IMR-90 (cell line): ENCODE measurements at regions not wholly inside any gene's neighbourhood (a gene's known extent, or its start where the extent isn't known, plus 50 kb on each side); places are given as distances from the start of the nearest gene placed in this dataset.

Experiments used
- ATAC-seq: fragments of 200-7000 bp; cut with Tn5 transposase; 2 replicates; pipeline ENCODE4 v1.9.1; 2020; ENCODE audit warnings: low read depth, mild to moderate bottlenecking, moderate library complexity
- BruUV-seq: library from RNA; stranded (reverse); fragments of 400-500 nt; replicated peaks from 2 replicates; lab custom pipeline; 2021; lab: Mats Ljungman, UMichigan
- CTCF ChIA-PET: fragments of 300-600 bp; formaldehyde crosslinking; extraction: SDS; loops from one replicate; lab custom pipeline; 2021; ENCODE audit warnings: antibody characterized with exemption; lab: Yijun Ruan, JAX
- POLR2A ChIA-PET: fragments of 300-600 bp; sonication (Branson Sonifier 250); formaldehyde crosslinking; loops from one replicate; lab custom pipeline; 2022; ENCODE audit warnings: antibody characterized with exemption; ENCODE audit not compliant: unreplicated experiment; lab: Charles Lee
- DNase-seq: peaks from one replicate; pipeline ENCODE4 v3.0.0; 2013
- H2AFZ ChIP-seq: replicated peaks from 2 replicates; pipeline ENCODE3; 2013; ENCODE audit warnings: low read length, mild to moderate bottlenecking; ENCODE audit not compliant: poor library complexity
- H2AK5ac ChIP-seq: 2 replicates; pipeline ENCODE4 v1.6.1; 2013; ENCODE audit warnings: low read depth, low read length, inconsistent platforms
- H2AK9ac ChIP-seq: replicated peaks from 2 replicates; pipeline ENCODE3; 2013; ENCODE audit warnings: mild to moderate bottlenecking, low read depth, low read length, moderate library complexity; ENCODE audit not compliant: poor library complexity
- H2BK120ac ChIP-seq: 2 replicates; pipeline ENCODE4 v1.6.1; 2013; ENCODE audit warnings: low read depth, low read length, inconsistent platforms
- H2BK15ac ChIP-seq: 3 replicates; pipeline ENCODE4 v1.6.1; 2013; ENCODE audit warnings: low read depth, low read length, inconsistent platforms
- H2BK20ac ChIP-seq: 2 replicates; pipeline ENCODE4 v1.6.1; 2013; ENCODE audit warnings: low read depth, mild to moderate bottlenecking, inconsistent platforms, low read length, moderate library complexity
- H2BK5ac ChIP-seq: 2 replicates; pipeline ENCODE4 v1.6.1; 2013; ENCODE audit warnings: mild to moderate bottlenecking, low read depth, low read length, inconsistent platforms; ENCODE audit not compliant: poor library complexity, severe bottlenecking
- H3K14ac ChIP-seq: replicated peaks from 2 replicates; pipeline ENCODE4 v1.6.1; 2013; ENCODE audit warnings: low read depth, low read length, inconsistent platforms
- H3K18ac ChIP-seq: 2 replicates; pipeline ENCODE4 v1.6.1; 2013; ENCODE audit warnings: low read depth, low read length, control low read depth
- H3K23ac ChIP-seq: 2 replicates; pipeline ENCODE4 v1.6.1; 2013; ENCODE audit warnings: low read depth, low read length, inconsistent platforms
- H3K27ac ChIP-seq: 2 replicates; pipeline ENCODE4 v1.5.1; 2013; ENCODE audit warnings: mild to moderate bottlenecking, control low read depth, low read length; ENCODE audit not compliant: insufficient read depth
- H3K27me3 ChIP-seq: 2 replicates; pipeline ENCODE4 v1.6.1; 2013; ENCODE audit warnings: low read length; ENCODE audit not compliant: control insufficient read depth, insufficient read depth
- H3K36me3 ChIP-seq: 2 replicates; pipeline ENCODE4 v1.6.1; 2013; ENCODE audit warnings: low read length, mixed read lengths; ENCODE audit not compliant: control insufficient read depth, insufficient read depth
- H3K4ac ChIP-seq: 2 replicates; pipeline ENCODE4 v1.6.1; 2013; ENCODE audit warnings: low read depth, low read length, inconsistent platforms
- H3K4me1 ChIP-seq: 2 replicates; pipeline ENCODE4 v1.6.1; 2013; ENCODE audit warnings: low read length, mixed read lengths; ENCODE audit not compliant: control insufficient read depth, insufficient read depth
- H3K4me2 ChIP-seq: 2 replicates; pipeline ENCODE4 v1.6.1; 2013; ENCODE audit warnings: low read depth, mild to moderate bottlenecking, control low read depth, low read length, moderate library complexity
- H3K4me3 ChIP-seq: 2 replicates; pipeline ENCODE4 v1.5.1; 2013; ENCODE audit warnings: low read depth, mild to moderate bottlenecking, control low read depth, low read length, moderate library complexity; ENCODE audit not compliant: insufficient read depth
- H3K56ac ChIP-seq: 2 replicates; pipeline ENCODE4 v1.6.1; 2013; ENCODE audit warnings: low read length, inconsistent platforms; ENCODE audit not compliant: insufficient read depth; ENCODE audit errors: extremely low read depth
- H3K79me1 ChIP-seq, 2 experiments: 2 replicates each; pipeline ENCODE4 v1.6.1; 2013; ENCODE audit warnings: low read length in 2 of 2, inconsistent platforms in 1 of 2, low read depth in 1 of 2
- H3K9ac ChIP-seq: 2 replicates; pipeline ENCODE4 v1.6.1; 2013; ENCODE audit warnings: low read depth, low read length, control low read depth
- H3K9me1 ChIP-seq: 2 replicates; pipeline ENCODE4 v1.6.1; 2013; ENCODE audit warnings: low read length, inconsistent platforms; ENCODE audit not compliant: insufficient read depth
- H3K9me3 ChIP-seq: 2 replicates; pipeline ENCODE4 v1.6.1; 2013; ENCODE audit warnings: low read length; ENCODE audit not compliant: control insufficient read depth, insufficient read depth
- H4K20me1 ChIP-seq: 2 replicates; pipeline ENCODE4 v1.6.1; 2013; ENCODE audit warnings: low read length, inconsistent platforms; ENCODE audit not compliant: insufficient read depth
- H4K5ac ChIP-seq: 2 replicates; pipeline ENCODE4 v1.6.1; 2013; ENCODE audit warnings: mild to moderate bottlenecking, low read depth, low read length, control low read depth
- H4K8ac ChIP-seq, 2 experiments: 2 replicates each; pipeline ENCODE4 v1.6.1; 2013; ENCODE audit warnings: low read depth in 2 of 2, low read length in 2 of 2, control low read depth in 1 of 2, inconsistent platforms in 1 of 2
- H4K91ac ChIP-seq: 2 replicates; pipeline ENCODE4 v1.6.1; 2013; ENCODE audit warnings: low read depth, low read length, inconsistent platforms; ENCODE audit not compliant: insufficient read depth
- BHLHE40 ChIP-seq: fragments of 150-350 bp; IDR thresholded peaks from 2 replicates; pipeline ENCODE4 v1.6.1; 2016; ENCODE audit warnings: mild to moderate bottlenecking, low read depth, low read length
- CEBPB ChIP-seq: IDR thresholded peaks from 2 replicates; pipeline ENCODE4 v1.6.1; 2012; ENCODE audit warnings: low read depth, low read length, improper control_type of control experiment
- CHD1 ChIP-seq: IDR thresholded peaks from 2 replicates; pipeline ENCODE4 v1.6.1; 2012; ENCODE audit warnings: low read depth, low read length, improper control_type of control experiment
- FOS ChIP-seq: fragments of 150-350 bp; IDR thresholded peaks from 2 replicates; pipeline ENCODE4 v1.6.1; 2016; ENCODE audit warnings: low read depth, low read length
- MAFK ChIP-seq: IDR thresholded peaks from 2 replicates; pipeline ENCODE4 v1.6.1; 2012; ENCODE audit warnings: low read depth, low read length, improper control_type of control experiment
- MAZ ChIP-seq: IDR thresholded peaks from 2 replicates; pipeline ENCODE4 v1.6.1; 2012; ENCODE audit warnings: low read depth, mild to moderate bottlenecking, low read length, improper control_type of control experiment, moderate library complexity, borderline replicate concordance
- MXI1 ChIP-seq: IDR thresholded peaks from 2 replicates; pipeline ENCODE4 v1.6.1; 2012; ENCODE audit warnings: low read depth, mild to moderate bottlenecking, low read length, moderate library complexity, borderline replicate concordance
- NFE2L2 ChIP-seq: fragments of 150-350 bp; IDR thresholded peaks from 2 replicates; pipeline ENCODE4 v1.6.1; 2016; ENCODE audit warnings: low read depth, mild to moderate bottlenecking, low read length
- POLR2A ChIP-seq: IDR thresholded peaks from 2 replicates; pipeline ENCODE4 v1.6.1; 2012; ENCODE audit warnings: mild to moderate bottlenecking, low read depth, low read length
- RAD21 ChIP-seq: IDR thresholded peaks from 2 replicates; pipeline ENCODE4 v1.6.1; 2012; ENCODE audit warnings: low read length, improper control_type of control experiment
- RCOR1 ChIP-seq: IDR thresholded peaks from 2 replicates; pipeline ENCODE4 v1.6.1; 2012; ENCODE audit warnings: mild to moderate bottlenecking, low read length, improper control_type of control experiment; ENCODE audit not compliant: insufficient replicate concordance
- RFX5 ChIP-seq: IDR thresholded peaks from 2 replicates; pipeline ENCODE4 v1.8.0; 2012; ENCODE audit warnings: low read depth, mild to moderate bottlenecking, low read length, moderate library complexity
- SMC3 ChIP-seq: fragments of 150-350 bp; IDR thresholded peaks from 2 replicates; pipeline ENCODE4 v1.6.1; 2016; ENCODE audit warnings: low read depth, mild to moderate bottlenecking, antibody characterized with exemption, low read length, moderate library complexity
- WGBS, 2 experiments: methylation state at CpG; one replicate each; pipeline versions ENCODE4 v1.1.5 to v1.1.7; 2013; ENCODE audit warnings: missing lambda C conversion rate in 2 of 2; ENCODE audit not compliant: insufficient read length in 1 of 2; ENCODE audit errors: extremely low coverage in 2 of 2; 5-methylcytosine and 5-hydroxymethylcytosine counted together
- dilution Hi-C: fragments of 300-500 bp; cut with HindIII; formaldehyde crosslinking; loops from one replicate; pipeline ENCODE4 v1.14.3; 2018; ENCODE audit warnings: low sequenced_read_pairs; ENCODE audit not compliant: unreplicated experiment
- in situ Hi-C: fragments of 300-500 bp; cut with MboI; formaldehyde crosslinking; loops from 3 replicates; pipeline ENCODE4 v1.14.3; 2019; ENCODE audit warnings: low sequenced_read_pairs, inconsistent platforms, mixed read lengths
- intact Hi-C: fragments of 100-400 bp; cut with micrococcal nuclease; formaldehyde crosslinking; loops from 2 replicates; pipeline ENCODE4 v1.10.0; 2022
- TF ChIP-seq, protein P1 (sequence below): fragments of 150-350 bp; IDR thresholded peaks from 2 replicates; pipeline ENCODE4 v1.6.1; 2017; ENCODE audit warnings: mild to moderate bottlenecking, antibody characterized with exemption, low read length, low read depth
- TF ChIP-seq, protein P2 (sequence below): fragments of 150-350 bp; IDR thresholded peaks from 2 replicates; pipeline ENCODE4 v1.6.1; 2016; ENCODE audit warnings: low read depth, mild to moderate bottlenecking, low read length, moderate library complexity, borderline replicate concordance
- TF ChIP-seq, protein P3 (sequence below): conservative IDR thresholded peaks from 2 replicates; pipeline ENCODE4 v1.5.1; 2012; ENCODE audit warnings: mild to moderate bottlenecking, low read depth, low read length, improper control_type of control experiment

DNA sequence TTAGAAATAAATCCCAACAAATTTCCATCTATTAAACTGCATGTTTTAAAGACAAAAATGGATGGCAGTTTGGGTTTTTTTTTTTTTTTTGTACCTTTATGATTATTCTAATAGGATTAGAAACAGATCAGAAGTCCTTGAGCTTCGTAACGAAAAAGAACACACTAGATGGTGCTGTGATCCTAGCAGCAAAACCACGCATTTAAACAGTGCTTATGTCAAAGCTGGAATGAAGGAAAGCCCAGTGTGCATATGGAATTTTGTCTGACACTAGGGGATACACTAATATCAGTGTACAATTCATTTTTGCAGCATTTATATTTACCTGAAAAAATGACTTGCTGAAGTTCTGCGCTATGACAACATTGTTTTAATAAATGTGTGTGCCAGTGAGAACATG is 229.1 kb downstream of the VEGFC start:
- no peak overlapping the region for H3K4me2 ChIP-seq
- no peaks in the 10 kb centered on the region for H3K4me1 ChIP-seq
- no peaks in the 10 kb centered on the region for H3K36me3 ChIP-seq
- no peak overlapping the region for H3K14ac ChIP-seq
- no peaks in the 10 kb centered on the region for H4K20me1 ChIP-seq
- H3K56ac ChIP-seq = no peak overlapping the region
- dilution Hi-C loops (no loop called here), intact Hi-C loops (loop anchor here (2.0 kb wide), 1 partner anchor 227 kb away; no protein-coding TSS in a partner anchor), in situ Hi-C loops (no loop called here)
- H3K27ac ChIP-seq = no peak overlapping the region
- TF ChIP-seq FOS (no peak), MAZ (no peak), SMC3 (no peak), CHD1 (no peak), BHLHE40 (no peak), RAD21 (no peak), CEBPB (no peak), RCOR1 (no peak), NFE2L2 (no peak), RFX5 (no peak), POLR2A (no peak), MXI1 (no peak), MAFK (no peak)
- TF ChIP-seq, protein P1, sequence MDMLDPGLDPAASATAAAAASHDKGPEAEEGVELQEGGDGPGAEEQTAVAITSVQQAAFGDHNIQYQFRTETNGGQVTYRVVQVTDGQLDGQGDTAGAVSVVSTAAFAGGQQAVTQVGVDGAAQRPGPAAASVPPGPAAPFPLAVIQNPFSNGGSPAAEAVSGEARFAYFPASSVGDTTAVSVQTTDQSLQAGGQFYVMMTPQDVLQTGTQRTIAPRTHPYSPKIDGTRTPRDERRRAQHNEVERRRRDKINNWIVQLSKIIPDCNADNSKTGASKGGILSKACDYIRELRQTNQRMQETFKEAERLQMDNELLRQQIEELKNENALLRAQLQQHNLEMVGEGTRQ = no peak
- TF ChIP-seq, protein P2, sequence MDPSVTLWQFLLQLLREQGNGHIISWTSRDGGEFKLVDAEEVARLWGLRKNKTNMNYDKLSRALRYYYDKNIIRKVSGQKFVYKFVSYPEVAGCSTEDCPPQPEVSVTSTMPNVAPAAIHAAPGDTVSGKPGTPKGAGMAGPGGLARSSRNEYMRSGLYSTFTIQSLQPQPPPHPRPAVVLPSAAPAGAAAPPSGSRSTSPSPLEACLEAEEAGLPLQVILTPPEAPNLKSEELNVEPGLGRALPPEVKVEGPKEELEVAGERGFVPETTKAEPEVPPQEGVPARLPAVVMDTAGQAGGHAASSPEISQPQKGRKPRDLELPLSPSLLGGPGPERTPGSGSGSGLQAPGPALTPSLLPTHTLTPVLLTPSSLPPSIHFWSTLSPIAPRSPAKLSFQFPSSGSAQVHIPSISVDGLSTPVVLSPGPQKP = no peak
- TF ChIP-seq, protein P3, sequence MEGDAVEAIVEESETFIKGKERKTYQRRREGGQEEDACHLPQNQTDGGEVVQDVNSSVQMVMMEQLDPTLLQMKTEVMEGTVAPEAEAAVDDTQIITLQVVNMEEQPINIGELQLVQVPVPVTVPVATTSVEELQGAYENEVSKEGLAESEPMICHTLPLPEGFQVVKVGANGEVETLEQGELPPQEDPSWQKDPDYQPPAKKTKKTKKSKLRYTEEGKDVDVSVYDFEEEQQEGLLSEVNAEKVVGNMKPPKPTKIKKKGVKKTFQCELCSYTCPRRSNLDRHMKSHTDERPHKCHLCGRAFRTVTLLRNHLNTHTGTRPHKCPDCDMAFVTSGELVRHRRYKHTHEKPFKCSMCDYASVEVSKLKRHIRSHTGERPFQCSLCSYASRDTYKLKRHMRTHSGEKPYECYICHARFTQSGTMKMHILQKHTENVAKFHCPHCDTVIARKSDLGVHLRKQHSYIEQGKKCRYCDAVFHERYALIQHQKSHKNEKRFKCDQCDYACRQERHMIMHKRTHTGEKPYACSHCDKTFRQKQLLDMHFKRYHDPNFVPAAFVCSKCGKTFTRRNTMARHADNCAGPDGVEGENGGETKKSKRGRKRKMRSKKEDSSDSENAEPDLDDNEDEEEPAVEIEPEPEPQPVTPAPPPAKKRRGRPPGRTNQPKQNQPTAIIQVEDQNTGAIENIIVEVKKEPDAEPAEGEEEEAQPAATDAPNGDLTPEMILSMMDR = no peak
- H2BK120ac ChIP-seq = no peak overlapping the region
- CTCF ChIA-PET = no interaction called here
- ATAC-seq = no peak
- no peak overlapping the region for H3K23ac ChIP-seq
- no peaks in the 10 kb centered on the region for H3K9me3 ChIP-seq
- H2BK5ac ChIP-seq = no peak overlapping the region
- BruUV-seq = no TSS peak
- no peak overlapping the region for H3K9ac ChIP-seq
- no peak overlapping the region for H3K4ac ChIP-seq
- no peak overlapping the region for H2BK20ac ChIP-seq
- no peaks in the 10 kb centered on the region for H3K27me3 ChIP-seq
- POLR2A ChIA-PET = no interaction called here
- WGBS, 2 experiments = no CpG with 5 or more reads among the region's 4 CpGs
- H3K4me3 ChIP-seq = no peak overlapping the region
- H3K9me1 ChIP-seq = no peaks in the 10 kb centered on the region
- no peak overlapping the region for H3K18ac ChIP-seq
- no peak overlapping the region for H4K8ac ChIP-seq
- H2AK9ac ChIP-seq = no peak overlapping the region
- H3K79me1 ChIP-seq = no peaks in the 10 kb centered on the region
- H2AK5ac ChIP-seq = no peak overlapping the region
- no peak overlapping the region for H4K91ac ChIP-seq
- DNase-seq = peak; percentile 33
- no peak overlapping the region for H4K5ac ChIP-seq
- no peak overlapping the region for H2BK15ac ChIP-seq
- H2AFZ ChIP-seq = no peak overlapping the region
